ENCODE measurements at regions not wholly inside any gene's neighbourhood (a gene's known extent, or its start where the extent isn't known, plus 50 kb on each side); places are given as distances from the start of the nearest gene placed in this dataset.

GRCh38 chr5:9681706-9682105, 51.6 kb upstream of the TAS2R1 start (continued):
- no peak for TF ChIP-seq PATZ1 (tag by site-specific recombination; IDR thresholded peaks at IDR 0.05)

All from HEK293 (cell line).